ENCODE measurements at regions not wholly inside any gene's neighbourhood (a gene's known extent, or its start where the extent isn't known, plus 50 kb on each side); places are given as distances from the start of the nearest gene placed in this dataset.

GRCh38 chrX:23511793-23512192, 155.5 kb upstream of the PRDX4 start:
- no peaks in the 10 kb centered on the region for H3K36me3 ChIP-seq (ENCODE audit: insufficient read depth, low read length)
- H3K4me2 ChIP-seq (ENCODE audit: low read depth, low read length, poor library complexity, severe bottlenecking), result no peak overlapping the region
- TF ChIP-seq EZH2phosphoT487 (IDR thresholded peaks at IDR 0.05; ENCODE audit: borderline replicate concordance), result no peak
- TF ChIP-seq, protein P1, sequence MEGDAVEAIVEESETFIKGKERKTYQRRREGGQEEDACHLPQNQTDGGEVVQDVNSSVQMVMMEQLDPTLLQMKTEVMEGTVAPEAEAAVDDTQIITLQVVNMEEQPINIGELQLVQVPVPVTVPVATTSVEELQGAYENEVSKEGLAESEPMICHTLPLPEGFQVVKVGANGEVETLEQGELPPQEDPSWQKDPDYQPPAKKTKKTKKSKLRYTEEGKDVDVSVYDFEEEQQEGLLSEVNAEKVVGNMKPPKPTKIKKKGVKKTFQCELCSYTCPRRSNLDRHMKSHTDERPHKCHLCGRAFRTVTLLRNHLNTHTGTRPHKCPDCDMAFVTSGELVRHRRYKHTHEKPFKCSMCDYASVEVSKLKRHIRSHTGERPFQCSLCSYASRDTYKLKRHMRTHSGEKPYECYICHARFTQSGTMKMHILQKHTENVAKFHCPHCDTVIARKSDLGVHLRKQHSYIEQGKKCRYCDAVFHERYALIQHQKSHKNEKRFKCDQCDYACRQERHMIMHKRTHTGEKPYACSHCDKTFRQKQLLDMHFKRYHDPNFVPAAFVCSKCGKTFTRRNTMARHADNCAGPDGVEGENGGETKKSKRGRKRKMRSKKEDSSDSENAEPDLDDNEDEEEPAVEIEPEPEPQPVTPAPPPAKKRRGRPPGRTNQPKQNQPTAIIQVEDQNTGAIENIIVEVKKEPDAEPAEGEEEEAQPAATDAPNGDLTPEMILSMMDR (conservative IDR thresholded peaks at IDR 0.05; ENCODE audit: low read length), result no peak
- H3K9ac ChIP-seq (ENCODE audit: low read depth, low read length, poor library complexity, severe bottlenecking), result no peak overlapping the region
- no peaks in the 10 kb centered on the region for H3K79me2 ChIP-seq (ENCODE audit: insufficient read depth, low read length)
- no peaks in the 10 kb centered on the region for H3K27me3 ChIP-seq (ENCODE audit: insufficient read depth, low read length, poor library complexity, severe bottlenecking)
- H4K20me1 ChIP-seq (ENCODE audit: insufficient read depth, low read length, poor library complexity, severe bottlenecking), result no peaks in the 10 kb centered on the region
- no peaks in the 10 kb centered on the region for H3K9me3 ChIP-seq (ENCODE audit: insufficient read depth, low read depth, low read length)
- no peak overlapping the region for H3K4me3 ChIP-seq (ENCODE audit: low read length, poor library complexity, severe bottlenecking)
- H2AFZ ChIP-seq (ENCODE audit: low read length), result no peak overlapping the region
- no peaks in the 10 kb centered on the region for H3F3A ChIP-seq (ENCODE audit: low read depth)
- H3K9me2 ChIP-seq (replicated peaks; ENCODE audit: low read depth, low read length), result no peaks in the 10 kb centered on the region
- H3K4me1 ChIP-seq (ENCODE audit: insufficient read depth, low read length, poor library complexity, severe bottlenecking), result no peaks in the 10 kb centered on the region

DNA sequence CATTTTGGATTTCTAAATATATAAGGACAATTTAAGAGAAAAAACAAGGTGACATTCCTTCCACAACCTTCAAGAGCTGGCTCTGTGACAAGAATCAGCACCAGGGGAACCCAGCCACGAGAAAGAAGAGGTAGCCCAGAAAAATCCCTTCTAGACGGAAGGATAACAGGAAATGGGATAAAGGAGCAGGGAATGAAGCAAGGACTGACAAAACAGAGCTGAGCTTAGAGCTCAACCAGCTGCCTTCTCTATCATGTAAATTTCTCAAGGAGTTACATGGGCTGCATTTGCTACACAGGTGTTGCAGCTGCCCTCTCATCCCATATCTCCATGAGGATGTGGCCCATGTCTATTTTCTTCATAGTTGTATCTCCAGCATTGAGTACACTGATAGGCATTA, 154.2 kb upstream of the PRDX4 start:
- H4K20me1 ChIP-seq (ENCODE audit: insufficient read depth, low read length, poor library complexity, severe bottlenecking), result no peaks in the 10 kb centered on the region
- H3K27me3 ChIP-seq (ENCODE audit: insufficient read depth, low read length, poor library complexity, severe bottlenecking), result no peaks in the 10 kb centered on the region
- H3K4me2 ChIP-seq (ENCODE audit: low read depth, low read length, poor library complexity, severe bottlenecking), result no peak overlapping the region
- H3K4me1 ChIP-seq (ENCODE audit: insufficient read depth, low read length, poor library complexity, severe bottlenecking), result no peaks in the 10 kb centered on the region
- H3K9me3 ChIP-seq (ENCODE audit: insufficient read depth, low read depth, low read length), result no peaks in the 10 kb centered on the region
- H3K79me2 ChIP-seq (ENCODE audit: insufficient read depth, low read length), result no peaks in the 10 kb centered on the region
- no peak overlapping the region for H2AFZ ChIP-seq (ENCODE audit: low read length)
- no peaks in the 10 kb centered on the region for H3K9me2 ChIP-seq (replicated peaks; ENCODE audit: low read depth, low read length)
- no peak overlapping the region for H3K4me3 ChIP-seq (ENCODE audit: low read length, poor library complexity, severe bottlenecking)
- TF ChIP-seq, protein P1 (conservative IDR thresholded peaks at IDR 0.05; ENCODE audit: low read length), result no peak
- no peak for TF ChIP-seq EZH2phosphoT487 (IDR thresholded peaks at IDR 0.05; ENCODE audit: borderline replicate concordance)
- H3K36me3 ChIP-seq (ENCODE audit: insufficient read depth, low read length), result no peaks in the 10 kb centered on the region
- no peaks in the 10 kb centered on the region for H3F3A ChIP-seq (ENCODE audit: low read depth)
- H3K9ac ChIP-seq (ENCODE audit: low read depth, low read length, poor library complexity, severe bottlenecking), result no peak overlapping the region

DNA sequence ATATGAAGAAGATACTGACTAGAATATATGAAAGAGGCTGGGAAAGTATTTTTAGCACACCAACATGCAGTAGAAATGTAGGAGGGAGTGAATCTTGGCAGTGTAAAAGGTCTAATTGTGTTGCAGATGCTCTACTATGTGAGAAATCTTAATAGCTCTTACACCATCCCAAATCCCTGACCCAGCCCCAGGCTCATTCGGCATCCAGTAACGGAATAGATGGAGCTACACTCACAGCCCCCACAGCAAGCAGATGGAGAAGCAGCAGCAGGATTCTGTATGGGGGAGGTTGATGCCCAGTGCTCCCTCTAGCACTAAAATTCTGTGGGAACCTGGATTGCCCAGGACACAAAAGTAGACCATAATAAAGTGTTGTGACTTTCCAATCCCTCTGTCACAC, 153.2 kb upstream of the PRDX4 start:
- TF ChIP-seq, protein P1 (conservative IDR thresholded peaks at IDR 0.05; ENCODE audit: low read length), result no peak
- no peak for TF ChIP-seq EZH2phosphoT487 (IDR thresholded peaks at IDR 0.05; ENCODE audit: borderline replicate concordance)
- H3K36me3 ChIP-seq (ENCODE audit: insufficient read depth, low read length), result no peaks in the 10 kb centered on the region
- no peaks in the 10 kb centered on the region for H3F3A ChIP-seq (ENCODE audit: low read depth)
- no peak overlapping the region for H2AFZ ChIP-seq (ENCODE audit: low read length)
- H3K9me2 ChIP-seq (replicated peaks; ENCODE audit: low read depth, low read length), result no peaks in the 10 kb centered on the region
- no peaks in the 10 kb centered on the region for H3K27me3 ChIP-seq (ENCODE audit: insufficient read depth, low read length, poor library complexity, severe bottlenecking)
- no peak overlapping the region for H3K4me2 ChIP-seq (ENCODE audit: low read depth, low read length, poor library complexity, severe bottlenecking)
- no peaks in the 10 kb centered on the region for H3K9me3 ChIP-seq (ENCODE audit: insufficient read depth, low read depth, low read length)
- H3K79me2 ChIP-seq (ENCODE audit: insufficient read depth, low read length), result no peaks in the 10 kb centered on the region
- H3K4me1 ChIP-seq (ENCODE audit: insufficient read depth, low read length, poor library complexity, severe bottlenecking), result no peaks in the 10 kb centered on the region
- H4K20me1 ChIP-seq (ENCODE audit: insufficient read depth, low read length, poor library complexity, severe bottlenecking), result no peaks in the 10 kb centered on the region
- H3K4me3 ChIP-seq (ENCODE audit: low read length, poor library complexity, severe bottlenecking), result no peak overlapping the region
- no peak overlapping the region for H3K9ac ChIP-seq (ENCODE audit: low read depth, low read length, poor library complexity, severe bottlenecking)
